HEK293T (cell line): ENCODE measurements at regions not wholly inside any gene's neighbourhood (a gene's known extent, or its start where the extent isn't known, plus 50 kb on each side); places are given as distances from the start of the nearest gene placed in this dataset.

ENCODE experiments used
- CTCF ChIA-PET: fragments of 350-600 bp; formaldehyde crosslinking; extraction: SDS; loops from one replicate; lab custom pipeline; 2021; ENCODE audit warnings: antibody characterized with exemption, inconsistent platforms; lab: Yijun Ruan, JAX
- POLR2A ChIA-PET: fragments of 350-600 bp; formaldehyde crosslinking; extraction: SDS; loops from one replicate; lab custom pipeline; 2020; ENCODE audit warnings: antibody characterized with exemption, inconsistent platforms; lab: Yijun Ruan, JAX
- DNase-seq: peaks from one replicate; pipeline ENCODE4 v3.0.0; 2012; ENCODE audit warnings: mixed read lengths; ENCODE audit errors: extremely low spot score
- ARNT ChIP-seq: fragments of 450-650 bp; IDR thresholded peaks from 2 replicates; pipeline ENCODE4 v1.6.1; 2017; ENCODE audit warnings: mild to moderate bottlenecking
- BHLHE40 ChIP-seq: fragments of 450-650 bp; IDR thresholded peaks from 2 replicates; pipeline ENCODE4 v1.6.1; 2016; ENCODE audit warnings: mild to moderate bottlenecking, moderate library complexity, borderline replicate concordance
- CTBP1 ChIP-seq: fragments of 450-650 bp; IDR thresholded peaks from 2 replicates; pipeline ENCODE4 v1.6.1; 2016; ENCODE audit warnings: borderline replicate concordance
- ELF4 ChIP-seq: fragments of 450-650 bp; IDR thresholded peaks from 2 replicates; pipeline ENCODE4 v1.6.1; 2017; ENCODE audit warnings: antibody characterized with exemption
- FOXA1 ChIP-seq: fragments of 450-650 bp; IDR thresholded peaks from 2 replicates; pipeline ENCODE4 v1.6.1; 2016; ENCODE audit warnings: mild to moderate bottlenecking
- FOXK2 ChIP-seq: fragments of 450-650 bp; IDR thresholded peaks from 2 replicates; pipeline ENCODE4 v1.6.1; 2016; ENCODE audit warnings: mild to moderate bottlenecking
- FOXM1 ChIP-seq: fragments of 450-650 bp; IDR thresholded peaks from 2 replicates; pipeline ENCODE4 v1.6.1; 2017; ENCODE audit warnings: mild to moderate bottlenecking, borderline replicate concordance
- HDGF ChIP-seq: fragments of 450-650 bp; IDR thresholded peaks from 2 replicates; pipeline ENCODE4 v1.6.1; 2017; ENCODE audit warnings: antibody characterized with exemption, borderline replicate concordance
- L3MBTL2 ChIP-seq: fragments of 450-650 bp; conservative IDR thresholded peaks from 2 replicates; pipeline ENCODE4 v1.6.1; 2016; ENCODE audit warnings: mild to moderate bottlenecking
- LEF1 ChIP-seq: fragments of 450-650 bp; IDR thresholded peaks from 2 replicates; pipeline ENCODE4 v1.6.1; 2017; ENCODE audit warnings: mild to moderate bottlenecking, borderline replicate concordance
- NFRKB ChIP-seq: fragments of 450-650 bp; IDR thresholded peaks from 2 replicates; pipeline ENCODE4 v1.6.1; 2016; ENCODE audit warnings: mild to moderate bottlenecking, moderate library complexity
- SP1 ChIP-seq: fragments of 450-650 bp; IDR thresholded peaks from 2 replicates; pipeline ENCODE4 v1.6.1; 2017
- SUZ12 ChIP-seq: fragments of 450-650 bp; IDR thresholded peaks from 2 replicates; pipeline ENCODE4 v1.6.1; 2016; ENCODE audit warnings: mild to moderate bottlenecking
- TARDBP ChIP-seq: fragments of 450-650 bp; IDR thresholded peaks from 2 replicates; pipeline ENCODE4 v1.6.1; 2016
- ZNF384 ChIP-seq: fragments of 450-650 bp; IDR thresholded peaks from 2 replicates; pipeline ENCODE4 v1.6.1; 2016
- TF ChIP-seq, protein P1 (sequence below): fragments of 450-650 bp; IDR thresholded peaks from 2 replicates; pipeline ENCODE4 v1.6.1; 2016

DNA sequence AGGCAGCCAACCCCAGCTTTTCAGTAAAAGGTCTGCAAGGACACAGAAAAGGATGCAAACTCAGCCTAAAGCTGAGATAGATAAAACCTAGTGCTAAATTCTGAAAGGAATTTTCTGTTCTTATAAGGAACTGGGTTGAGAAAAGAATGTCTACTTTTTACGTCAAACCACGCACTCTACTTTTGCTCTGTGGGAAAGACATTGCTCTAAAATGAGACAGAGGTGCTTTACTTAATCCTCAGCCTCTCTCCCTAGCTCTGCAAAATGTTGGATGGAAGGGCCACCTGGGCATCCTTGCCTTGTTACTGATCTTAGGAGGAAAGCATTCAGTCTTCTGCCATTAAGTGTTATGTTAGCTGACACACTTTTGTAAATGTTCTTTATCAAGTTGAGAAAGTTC lies 72.1 kb upstream of the LINC00305 start:
- TF ChIP-seq TARDBP: no peak
- no peak for TF ChIP-seq FOXK2
- TF ChIP-seq HDGF: no peak
- no peak for TF ChIP-seq CTBP1
- no peak for TF ChIP-seq ARNT
- TF ChIP-seq BHLHE40: no peak
- TF ChIP-seq FOXM1: no peak
- no peak for TF ChIP-seq L3MBTL2
- no peak for TF ChIP-seq NFRKB
- TF ChIP-seq FOXA1: no peak
- no peak for TF ChIP-seq SP1
- TF ChIP-seq, protein P1, sequence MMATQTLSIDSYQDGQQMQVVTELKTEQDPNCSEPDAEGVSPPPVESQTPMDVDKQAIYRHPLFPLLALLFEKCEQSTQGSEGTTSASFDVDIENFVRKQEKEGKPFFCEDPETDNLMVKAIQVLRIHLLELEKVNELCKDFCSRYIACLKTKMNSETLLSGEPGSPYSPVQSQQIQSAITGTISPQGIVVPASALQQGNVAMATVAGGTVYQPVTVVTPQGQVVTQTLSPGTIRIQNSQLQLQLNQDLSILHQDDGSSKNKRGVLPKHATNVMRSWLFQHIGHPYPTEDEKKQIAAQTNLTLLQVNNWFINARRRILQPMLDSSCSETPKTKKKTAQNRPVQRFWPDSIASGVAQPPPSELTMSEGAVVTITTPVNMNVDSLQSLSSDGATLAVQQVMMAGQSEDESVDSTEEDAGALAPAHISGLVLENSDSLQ: no peak
- no peak for TF ChIP-seq LEF1
- TF ChIP-seq SUZ12: no peak
- TF ChIP-seq ZNF384: no peak
- no peak for TF ChIP-seq ELF4
- ChIA-PET CTCF (no interaction called here), POLR2A (no interaction called here)
- no peak for DNase-seq

- ChIA-PET CTCF (no interaction called here), POLR2A (no interaction called here)
- TF ChIP-seq CTBP1 (no peak), NFRKB (no peak), BHLHE40 (no peak), FOXK2 (no peak), TARDBP (no peak), FOXM1 (no peak), LEF1 (no peak), ARNT (no peak), HDGF (no peak), ZNF384 (no peak), SP1 (no peak), SUZ12 (no peak), FOXA1 (no peak), L3MBTL2 (no peak)
- DNase-seq: no peak
Observed at GRCh38 chr18:64219517-64219916, 70.6 kb upstream of the LINC00305 start.

GRCh38 chr18:64210401-64210949 lies 61.6 kb upstream of the LINC00305 start:
- POLR2A ChIA-PET: no interaction called here
- TF ChIP-seq HDGF (no peak), LEF1 (no peak), FOXA1 (no peak), NFRKB (no peak)

GRCh38 chr18:64208516-64208915 lies 59.6 kb upstream of the LINC00305 start:
- CTCF ChIA-PET: no interaction called here
- DNase-seq: no peak
- no peak for TF ChIP-seq TARDBP
- no peak for TF ChIP-seq BHLHE40
- no peak for TF ChIP-seq ELF4
- no peak for TF ChIP-seq ARNT
- TF ChIP-seq SUZ12: no peak
- TF ChIP-seq HDGF: no peak
- no peak for TF ChIP-seq CTBP1
- no peak for TF ChIP-seq FOXM1
- no peak for TF ChIP-seq NFRKB
- no peak for TF ChIP-seq SP1
- TF ChIP-seq FOXA1: no peak
- TF ChIP-seq ZNF384: no peak
- TF ChIP-seq FOXK2: no peak
- no peak for TF ChIP-seq L3MBTL2
- TF ChIP-seq, protein P1: no peak
- no peak for TF ChIP-seq LEF1
- POLR2A ChIA-PET: no interaction called here

More at GRCh38 chr18:64210401-64210949, 61.6 kb upstream of the LINC00305 start:
- DNase-seq: no peak
- CTCF ChIA-PET: no interaction called here

DNA sequence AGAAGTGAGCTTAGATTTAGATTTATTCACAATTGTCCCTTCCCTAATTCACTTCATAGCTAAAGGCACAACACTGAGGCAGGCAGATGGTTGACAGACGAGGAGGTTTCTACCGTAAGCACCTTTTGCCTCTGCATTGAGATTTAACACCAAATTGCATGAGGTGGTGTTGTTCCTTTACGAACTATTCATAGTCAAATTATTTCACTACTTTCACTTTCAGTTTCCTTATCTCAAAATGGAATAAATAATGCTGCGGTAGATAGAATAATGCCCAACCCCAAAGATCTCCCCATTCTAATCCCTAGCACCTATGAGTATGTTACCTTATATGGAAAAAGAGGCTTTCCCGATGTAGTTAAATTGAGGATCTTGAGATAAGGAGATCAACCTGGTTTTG lies 58.9 kb upstream of the LINC00305 start:
- POLR2A ChIA-PET: no interaction called here
- no peak for DNase-seq
- TF ChIP-seq CTBP1: no peak
- no peak for TF ChIP-seq NFRKB
- no peak for TF ChIP-seq ARNT
- TF ChIP-seq LEF1: no peak
- TF ChIP-seq ELF4: no peak
- CTCF ChIA-PET: no interaction called here

DNA sequence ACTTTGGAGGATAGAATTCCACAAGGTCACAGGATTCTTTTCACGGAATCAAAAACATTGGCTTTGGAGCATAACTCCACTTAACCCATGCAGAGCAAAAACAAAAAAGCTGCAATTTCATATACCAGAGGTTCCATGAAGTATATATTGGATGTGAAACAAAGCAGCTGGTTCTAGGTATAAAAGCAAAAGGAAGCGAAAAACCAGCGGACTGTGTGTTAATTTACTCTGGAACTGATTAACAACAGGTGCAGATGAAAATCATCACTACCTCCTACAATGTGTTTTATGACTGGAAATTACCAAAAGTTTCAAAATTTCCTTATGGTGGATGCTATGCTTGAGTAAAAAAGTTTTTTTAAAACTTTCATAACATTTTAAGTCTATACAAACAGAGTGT lies 54.4 kb upstream of the LINC00305 start:
- CTCF ChIA-PET: no interaction called here
- POLR2A ChIA-PET: no interaction called here
- DNase-seq: no peak
- TF ChIP-seq FOXK2 (no peak), NFRKB (no peak), CTBP1 (no peak), HDGF (no peak), FOXM1 (no peak), ZNF384 (no peak), SUZ12 (no peak), ARNT (no peak), BHLHE40 (no peak), FOXA1 (no peak), L3MBTL2 (no peak), TARDBP (no peak), SP1 (no peak), LEF1 (no peak)
- TF ChIP-seq, protein P1: no peak
